RWPE2 (cell line): ENCODE measurements at regions not wholly inside any gene's neighbourhood (a gene's known extent, or its start where the extent isn't known, plus 50 kb on each side); places are given as distances from the start of the nearest gene placed in this dataset.

Source experiments
- ATAC-seq: fragments of 200-7000 bp; cut with Tn5 transposase; 3 replicates; pipeline ENCODE4 v1.9.1; 2021; ENCODE audit warnings: low read depth
- DNase-seq: peaks from one replicate; pipeline ENCODE4 v3.0.0-alpha.2; 2020; ENCODE audit warnings: low spot score
- H3K27ac ChIP-seq: fragments of 450-650 bp; 2 replicates; pipeline ENCODE4 v1.5.1; 2017; ENCODE audit warnings: mild to moderate bottlenecking; ENCODE audit not compliant: poor library complexity, severe bottlenecking
- H3K27me3 ChIP-seq: fragments of 250-450 bp; sonication (Bioruptor Pico); 2 replicates; pipeline ENCODE4 v1.5.1; 2021; ENCODE audit warnings: mild to moderate bottlenecking, moderate library complexity; ENCODE audit not compliant: insufficient read depth, poor library complexity, severe bottlenecking
- H3K36me3 ChIP-seq: fragments of 250-450 bp; sonication (Bioruptor Pico); 2 replicates; pipeline ENCODE4 v1.5.1; 2020; ENCODE audit warnings: low read depth, mild to moderate bottlenecking, moderate library complexity
- H3K4me1 ChIP-seq: fragments of 250-450 bp; sonication (Bioruptor Pico); 2 replicates; pipeline ENCODE4 v1.5.1; 2021; ENCODE audit warnings: mild to moderate bottlenecking, moderate library complexity; ENCODE audit not compliant: insufficient read depth, poor library complexity, severe bottlenecking
- H3K4me3 ChIP-seq: fragments of 250-450 bp; sonication (Bioruptor Pico); 2 replicates; pipeline ENCODE4 v1.5.1; 2021; ENCODE audit warnings: mild to moderate bottlenecking, moderate library complexity; ENCODE audit not compliant: severe bottlenecking
- H3K9me3 ChIP-seq: fragments of 250-450 bp; sonication (Bioruptor Pico); 2 replicates; pipeline ENCODE4 v1.5.1; 2021; ENCODE audit warnings: mild to moderate bottlenecking, moderate library complexity; ENCODE audit not compliant: severe bottlenecking
- CTCF ChIP-seq: fragments of 450-650 bp; IDR thresholded peaks from one replicate; pipeline ENCODE4 v1.5.1; 2017; ENCODE audit warnings: mild to moderate bottlenecking, moderate library complexity; ENCODE audit not compliant: poor library complexity, severe bottlenecking

GRCh38 chr5:101937041-101937440 is 359.0 kb downstream of the SLCO4C1 start:
- no peak for TF ChIP-seq CTCF
- ATAC-seq (no peak), DNase-seq (no peak)
- H3K27me3 ChIP-seq: peaks cover 10% of the 10 kb centered on the region
- H3K27ac ChIP-seq: no peak overlapping the region
- no peaks in the 10 kb centered on the region for H3K36me3 ChIP-seq
- no peak overlapping the region for H3K4me3 ChIP-seq
- H3K4me1 ChIP-seq: no peaks in the 10 kb centered on the region
- no peaks in the 10 kb centered on the region for H3K9me3 ChIP-seq

- TF ChIP-seq CTCF: no peak
- ATAC-seq (no peak), DNase-seq (no peak)
- Histone ChIP-seq H3K27ac (no peak overlapping the region), H3K4me1 (no peaks in the 10 kb centered on the region), H3K9me3 (no peaks in the 10 kb centered on the region), H3K27me3 (peaks cover 10% of the 10 kb centered on the region), H3K36me3 (no peaks in the 10 kb centered on the region), H3K4me3 (no peak overlapping the region)
These were observed 361.0 kb downstream of the SLCO4C1 start for GRCh38 chr5:101935086-101935485.

GRCh38 chr5:101932599-101932998 is 363.5 kb downstream of the SLCO4C1 start:
- no peak for DNase-seq
- H3K9me3 ChIP-seq: no peaks in the 10 kb centered on the region
- no peaks in the 10 kb centered on the region for H3K36me3 ChIP-seq
- TF ChIP-seq CTCF: no peak
- H3K4me1 ChIP-seq: no peaks in the 10 kb centered on the region
- H3K27ac ChIP-seq: no peak overlapping the region
- no peaks in the 10 kb centered on the region for H3K27me3 ChIP-seq
- no peak for ATAC-seq
- H3K4me3 ChIP-seq: no peak overlapping the region

- TF ChIP-seq CTCF: no peak
- Histone ChIP-seq H3K36me3 (no peaks in the 10 kb centered on the region), H3K27me3 (no peaks in the 10 kb centered on the region), H3K9me3 (no peaks in the 10 kb centered on the region), H3K4me3 (no peak overlapping the region), H3K27ac (no peak overlapping the region), H3K4me1 (no peaks in the 10 kb centered on the region)
- ATAC-seq: no peak
- DNase-seq: no peak
These were observed 366.5 kb downstream of the SLCO4C1 start for GRCh38 chr5:101929628-101930027.

GRCh38 chr5:101917166-101917565 is 378.9 kb downstream of the SLCO4C1 start:
- no peaks in the 10 kb centered on the region for H3K9me3 ChIP-seq
- H3K4me1 ChIP-seq: no peaks in the 10 kb centered on the region
- TF ChIP-seq CTCF: no peak
- ATAC-seq: no peak
- DNase-seq: no peak
- no peaks in the 10 kb centered on the region for H3K36me3 ChIP-seq
- peaks cover 7% of the 10 kb centered on the region for H3K27me3 ChIP-seq
- H3K27ac ChIP-seq: no peak overlapping the region
- no peak overlapping the region for H3K4me3 ChIP-seq
